PC-9 (cell line): ENCODE measurements at regions not wholly inside any gene's neighbourhood (a gene's known extent, or its start where the extent isn't known, plus 50 kb on each side); places are given as distances from the start of the nearest gene placed in this dataset.

Experiments used
- EZH2 ChIP-seq: fragments of 200-600 bp; sonication (generic); IDR thresholded peaks from 2 replicates; pipeline ENCODE4 v1.8.0; 2017; ENCODE audit warnings: antibody characterized with exemption, low read depth
- TF ChIP-seq, protein P1 (sequence below): fragments of 200-600 bp; sonication (generic); conservative IDR thresholded peaks from 2 replicates; pipeline ENCODE4 v1.6.1; 2017; ENCODE audit warnings: mixed run types, antibody characterized with exemption, mild to moderate bottlenecking, moderate library complexity

DNA sequence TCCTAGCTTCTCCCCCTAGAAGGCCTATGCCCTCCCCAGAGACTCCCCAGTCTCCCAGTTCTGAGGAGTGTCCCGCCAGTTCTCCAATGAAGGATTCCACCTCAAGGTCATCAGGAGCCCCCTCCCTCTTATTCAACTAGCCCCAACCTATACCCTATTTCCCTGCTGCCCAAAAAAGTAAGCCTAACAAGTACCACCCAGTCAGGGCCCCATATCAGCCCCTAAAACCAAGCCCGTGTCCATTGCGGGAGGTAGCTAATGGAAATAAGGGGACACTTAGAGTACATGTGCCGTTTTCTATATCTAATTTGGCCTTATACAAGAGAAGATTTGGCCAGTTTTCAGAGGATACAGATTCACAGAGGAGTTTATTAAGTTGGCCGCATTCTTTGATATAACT, 416.2 kb downstream of the MATN1 start:
- TF ChIP-seq, protein P1, sequence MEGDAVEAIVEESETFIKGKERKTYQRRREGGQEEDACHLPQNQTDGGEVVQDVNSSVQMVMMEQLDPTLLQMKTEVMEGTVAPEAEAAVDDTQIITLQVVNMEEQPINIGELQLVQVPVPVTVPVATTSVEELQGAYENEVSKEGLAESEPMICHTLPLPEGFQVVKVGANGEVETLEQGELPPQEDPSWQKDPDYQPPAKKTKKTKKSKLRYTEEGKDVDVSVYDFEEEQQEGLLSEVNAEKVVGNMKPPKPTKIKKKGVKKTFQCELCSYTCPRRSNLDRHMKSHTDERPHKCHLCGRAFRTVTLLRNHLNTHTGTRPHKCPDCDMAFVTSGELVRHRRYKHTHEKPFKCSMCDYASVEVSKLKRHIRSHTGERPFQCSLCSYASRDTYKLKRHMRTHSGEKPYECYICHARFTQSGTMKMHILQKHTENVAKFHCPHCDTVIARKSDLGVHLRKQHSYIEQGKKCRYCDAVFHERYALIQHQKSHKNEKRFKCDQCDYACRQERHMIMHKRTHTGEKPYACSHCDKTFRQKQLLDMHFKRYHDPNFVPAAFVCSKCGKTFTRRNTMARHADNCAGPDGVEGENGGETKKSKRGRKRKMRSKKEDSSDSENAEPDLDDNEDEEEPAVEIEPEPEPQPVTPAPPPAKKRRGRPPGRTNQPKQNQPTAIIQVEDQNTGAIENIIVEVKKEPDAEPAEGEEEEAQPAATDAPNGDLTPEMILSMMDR, result no peak
- no peak for TF ChIP-seq EZH2
